HG03196 (cell line): ENCODE measurements at regions not wholly inside any gene's neighbourhood (a gene's known extent, or its start where the extent isn't known, plus 50 kb on each side); places are given as distances from the start of the nearest gene placed in this dataset.

Experiments used
- ATAC-seq: cut with Tn5 transposase; IDR thresholded peaks from one replicate; pipeline ENCODE4 v1.9.1; 2021; ENCODE audit not compliant: unreplicated experiment

DNA sequence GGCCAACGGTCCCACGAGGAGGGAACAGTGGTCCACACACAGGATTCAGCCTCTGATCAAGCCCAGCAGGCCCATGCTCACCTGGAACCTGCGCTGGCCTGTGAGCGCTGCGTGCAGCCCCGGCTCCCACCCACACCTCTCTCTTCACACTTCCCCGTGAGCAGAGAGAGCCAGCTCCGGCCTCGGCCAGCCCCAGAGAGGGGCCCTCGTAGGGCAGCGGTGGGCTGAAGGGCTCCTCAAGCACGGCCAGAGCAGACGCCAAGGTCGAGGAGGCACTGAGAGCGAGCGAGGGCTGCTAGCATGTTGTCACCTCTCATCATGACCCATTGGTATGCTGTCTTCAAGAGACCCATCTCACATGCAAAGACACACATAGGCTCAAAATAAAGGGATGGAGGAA, 83.0 kb upstream of the FMR1 start:
- ATAC-seq = no peak

DNA sequence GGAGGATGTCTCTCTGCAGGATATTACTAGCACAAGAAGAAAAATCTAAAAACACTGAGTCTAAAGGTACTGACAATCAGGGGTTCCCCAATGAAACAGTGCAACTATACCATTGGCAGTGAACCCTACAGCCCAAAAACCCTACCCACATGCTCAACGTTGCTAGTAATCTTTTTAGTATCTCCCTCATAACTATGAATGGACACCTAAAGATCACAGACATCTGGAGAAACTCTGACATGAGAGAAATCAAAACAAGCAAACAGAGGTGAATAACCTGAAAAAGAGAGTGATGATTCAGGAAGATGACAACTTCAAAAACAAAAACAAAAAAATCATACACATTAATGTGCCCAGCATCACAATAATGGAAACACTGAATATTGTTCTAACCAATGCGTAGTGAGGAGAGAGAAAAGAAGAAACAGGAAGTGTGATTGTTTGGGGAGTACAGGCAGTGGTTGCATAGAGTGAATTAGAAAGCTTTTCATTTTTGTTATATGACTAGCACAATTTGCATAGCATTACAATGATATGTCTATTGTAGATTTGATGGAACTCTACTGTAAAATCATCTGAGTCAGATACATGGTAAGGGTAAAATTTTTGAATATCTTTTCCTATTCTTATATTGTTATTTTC, 78.9 kb upstream of the FMR1 start:
- ATAC-seq = no peak

DNA sequence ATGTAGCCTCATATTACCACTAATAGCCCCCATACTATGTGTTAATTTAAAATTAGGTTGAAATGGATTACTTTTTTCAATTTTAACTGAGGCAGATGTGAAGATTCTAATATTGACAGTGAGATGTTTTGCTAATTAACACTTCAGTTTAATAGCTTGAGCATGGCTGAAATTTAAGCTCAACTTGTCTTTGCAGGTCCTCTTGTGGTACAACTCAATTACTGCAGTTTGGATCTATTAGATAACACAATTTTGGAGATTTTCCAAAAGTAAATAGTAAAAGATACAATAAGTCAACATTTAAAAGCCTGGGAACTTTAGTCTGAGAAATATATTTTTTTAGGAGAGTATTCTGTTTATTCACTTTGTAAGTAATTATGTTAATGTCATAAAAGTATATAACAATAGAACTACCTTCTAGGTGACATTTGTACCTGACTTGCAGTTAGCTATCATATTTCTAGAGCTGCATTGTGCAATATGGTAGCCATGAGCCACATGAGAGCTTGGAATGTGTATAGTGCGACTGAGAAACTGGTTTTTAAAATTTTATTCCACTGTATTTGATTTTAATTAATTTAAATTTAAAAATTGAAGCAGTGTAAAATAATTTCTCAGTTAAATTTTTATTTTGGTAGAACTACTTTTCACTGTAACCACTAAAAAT, 73.1 kb upstream of the FMR1 start:
- ATAC-seq = no peak

DNA sequence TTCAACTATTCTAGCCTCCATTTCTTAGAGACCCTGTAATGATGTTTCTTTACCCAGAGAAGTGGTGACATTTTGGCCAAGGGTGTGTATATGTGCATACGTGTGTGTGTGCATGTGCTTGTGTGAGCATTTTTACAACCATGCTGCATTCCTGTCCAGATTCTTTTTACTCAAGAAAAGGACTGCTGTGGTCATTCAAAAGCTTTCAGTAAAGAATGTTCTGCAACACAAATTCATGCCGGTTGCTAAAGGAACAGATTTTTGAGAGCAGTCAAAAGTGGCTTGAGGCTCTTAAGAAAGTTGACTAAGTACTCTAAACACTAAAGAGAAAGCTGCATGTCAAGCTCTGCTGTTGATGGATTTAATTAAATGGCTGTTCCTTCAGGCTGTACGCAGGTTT, 65.0 kb upstream of the FMR1 start:
- ATAC-seq = no peak

DNA sequence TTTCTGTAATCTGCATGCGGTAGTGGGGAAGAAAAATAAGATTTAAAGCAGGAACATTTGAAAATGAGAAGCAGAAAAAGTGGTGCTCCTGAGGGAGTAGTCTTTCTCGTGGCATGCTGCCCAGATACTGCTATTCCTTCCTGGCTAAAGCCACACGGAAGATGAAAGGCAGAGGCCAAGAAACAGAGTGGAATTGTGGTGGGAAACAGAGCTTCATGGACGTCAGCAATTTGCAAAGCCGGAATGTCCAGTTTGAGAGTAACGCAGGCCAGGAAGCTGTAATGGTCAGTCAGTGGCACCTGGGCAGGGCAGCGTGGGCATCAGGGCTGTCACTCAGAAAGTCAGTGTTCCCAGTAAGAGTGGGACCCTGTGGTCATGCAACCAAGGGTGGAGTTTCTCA, 63.7 kb upstream of the FMR1 start:
- ATAC-seq = no peak

DNA sequence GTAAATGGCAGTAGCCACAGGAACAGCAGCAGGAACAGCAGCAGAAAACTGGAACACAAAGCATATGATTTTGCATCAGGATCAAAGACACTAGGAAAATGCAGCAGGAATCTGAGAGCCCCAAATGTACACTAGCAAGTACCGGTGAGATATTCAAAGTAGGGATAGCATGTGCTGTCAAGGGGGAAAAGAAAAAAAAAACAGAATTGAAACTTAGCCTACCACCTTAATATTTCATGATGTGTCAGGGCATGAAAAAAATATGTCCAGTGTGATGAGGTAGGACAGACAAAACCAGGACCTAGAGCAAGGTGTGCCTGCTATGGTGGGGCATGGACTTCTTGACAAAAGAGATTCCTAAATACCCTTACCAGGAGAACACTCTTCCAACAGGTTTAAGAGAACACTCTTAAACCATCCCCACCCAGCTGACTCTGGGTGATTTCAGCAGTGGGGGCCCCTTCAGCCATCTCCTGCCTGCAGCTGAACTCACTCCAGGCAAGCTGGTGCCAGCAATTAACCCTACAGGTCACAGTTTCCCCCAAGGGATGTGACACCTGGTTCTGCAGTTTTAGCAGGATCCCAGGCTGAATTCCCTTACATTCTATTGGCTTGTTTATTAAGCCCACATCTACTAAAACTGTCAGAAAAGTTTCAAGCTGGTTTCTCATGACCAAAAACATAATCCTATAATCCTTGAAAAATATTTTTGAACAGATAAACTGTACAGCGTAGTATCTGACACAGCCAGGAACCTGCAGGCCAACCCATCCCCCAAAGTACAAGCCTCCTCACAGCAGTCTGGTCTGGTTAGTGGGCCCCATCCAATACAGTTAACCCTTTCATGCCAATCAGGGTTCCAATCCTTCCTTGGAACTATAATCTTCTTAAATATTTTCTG, 62.9 kb upstream of the FMR1 start:
- no peak for ATAC-seq

DNA sequence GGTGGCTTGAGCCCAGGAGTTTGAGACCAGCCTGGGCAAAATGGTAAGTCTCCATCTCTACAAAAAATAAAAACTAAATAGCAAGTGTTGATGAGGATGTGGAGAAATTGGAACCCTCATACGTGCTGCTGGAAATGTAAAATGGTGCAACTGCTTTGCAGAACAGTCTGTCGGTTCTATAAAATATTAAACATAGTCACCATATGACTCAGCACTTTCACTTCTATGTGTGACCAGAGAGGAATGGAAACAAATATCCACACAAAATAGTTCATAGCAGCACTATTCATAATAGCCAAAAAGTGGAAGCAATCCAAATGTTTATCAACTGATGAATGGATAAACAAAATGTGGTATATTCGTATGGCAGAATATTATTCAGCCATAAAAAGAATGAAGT, 60.8 kb upstream of the FMR1 start:
- ATAC-seq = peak; percentile 76

DNA sequence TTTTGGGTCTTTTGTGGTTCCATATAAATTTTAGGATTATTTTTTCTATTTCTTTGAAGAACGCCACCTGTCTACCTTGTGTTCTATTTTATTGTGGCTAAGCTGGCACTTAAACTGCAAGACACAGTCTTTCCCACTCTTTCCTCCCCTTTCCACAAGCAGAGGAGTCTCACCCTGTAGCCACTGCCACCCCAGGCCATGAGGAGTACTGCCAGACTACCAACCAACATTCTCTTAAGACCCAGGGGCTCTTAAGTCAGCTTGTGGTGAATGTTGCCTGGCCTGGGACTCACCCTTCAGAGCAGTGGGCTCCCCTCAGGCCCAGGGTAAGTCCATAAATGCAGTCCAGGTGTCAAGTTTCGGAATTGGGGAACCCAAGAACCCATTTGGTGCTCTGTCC, 58.0 kb upstream of the FMR1 start:
- no peak for ATAC-seq

DNA sequence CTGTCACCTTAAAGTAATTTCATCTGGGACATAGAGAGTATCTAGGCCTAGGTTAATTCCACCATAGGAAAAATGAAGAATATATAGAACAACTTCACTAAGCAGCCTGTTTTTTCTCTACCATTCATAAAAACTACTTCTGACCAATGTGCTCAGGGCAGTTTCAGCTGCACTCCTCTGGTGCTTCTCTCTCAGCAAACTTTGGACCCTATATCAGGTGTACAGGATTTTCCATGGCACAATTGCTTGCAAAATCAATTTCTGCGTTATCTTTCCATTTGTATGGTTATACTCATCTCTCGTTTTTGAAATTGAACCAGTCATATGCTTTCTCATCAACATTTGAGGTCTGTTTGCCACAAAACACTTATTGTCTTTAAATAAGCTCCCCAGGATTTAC, 52.1 kb upstream of the FMR1 start:
- no peak for ATAC-seq
